ENCODE measurements at regions not wholly inside any gene's neighbourhood (a gene's known extent, or its start where the extent isn't known, plus 50 kb on each side); places are given as distances from the start of the nearest gene placed in this dataset.

DNA sequence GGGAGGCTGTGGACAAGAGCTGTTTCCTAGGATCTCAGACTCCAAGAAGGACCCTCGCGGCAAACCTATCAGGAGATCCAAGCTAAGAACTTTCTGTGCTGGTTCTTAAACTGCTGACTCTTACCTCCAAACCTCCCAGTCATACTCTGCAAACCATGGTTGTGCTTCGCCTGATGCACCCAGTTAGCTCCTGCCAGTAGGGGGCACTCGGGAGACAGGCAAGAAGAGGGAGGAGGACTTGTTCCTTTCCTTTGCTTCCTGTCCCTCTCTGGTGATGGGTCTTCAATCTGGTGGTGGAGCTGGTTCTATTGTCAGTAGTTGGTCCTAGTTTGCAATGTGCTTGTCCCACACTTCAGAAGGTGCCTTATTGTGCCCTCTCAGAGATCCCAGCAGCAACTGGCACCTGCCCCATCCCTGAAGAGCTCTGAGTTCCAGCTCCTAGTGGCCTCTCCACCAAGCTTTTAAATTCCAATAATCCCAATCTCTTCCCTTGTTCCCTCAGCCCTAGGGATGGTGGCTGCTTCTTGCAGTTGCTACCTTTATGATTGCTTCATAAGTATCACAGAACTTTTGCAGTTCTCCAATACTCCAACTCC lies 113.5 kb upstream of the RPL38 start:
- DNase-seq = peak; percentile 10

- no peak for DNase-seq
Observed at GRCh38 chr17:74094651-74095050, 108.8 kb upstream of the RPL38 start.

DNA sequence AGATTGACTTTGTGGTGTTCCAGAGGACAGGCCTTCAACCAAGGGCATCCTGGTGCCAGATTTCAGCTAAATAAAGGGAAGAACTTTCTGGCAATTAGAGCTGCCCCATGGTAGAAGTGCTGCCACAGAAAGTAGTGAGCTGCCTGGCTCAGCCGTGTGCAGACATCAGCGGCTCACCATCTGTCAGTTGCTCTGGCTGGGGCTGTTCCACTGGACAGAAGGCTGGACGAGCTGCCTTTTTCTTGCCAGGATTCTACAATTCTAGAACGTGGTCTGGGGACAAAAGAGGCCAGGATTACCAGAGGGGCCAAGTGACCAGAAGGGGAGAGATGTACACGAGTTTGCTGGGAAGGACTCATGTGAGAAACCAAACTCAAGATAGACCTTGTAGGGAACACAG lies 107.0 kb upstream of the RPL38 start:
- DNase-seq = no peak

DNA sequence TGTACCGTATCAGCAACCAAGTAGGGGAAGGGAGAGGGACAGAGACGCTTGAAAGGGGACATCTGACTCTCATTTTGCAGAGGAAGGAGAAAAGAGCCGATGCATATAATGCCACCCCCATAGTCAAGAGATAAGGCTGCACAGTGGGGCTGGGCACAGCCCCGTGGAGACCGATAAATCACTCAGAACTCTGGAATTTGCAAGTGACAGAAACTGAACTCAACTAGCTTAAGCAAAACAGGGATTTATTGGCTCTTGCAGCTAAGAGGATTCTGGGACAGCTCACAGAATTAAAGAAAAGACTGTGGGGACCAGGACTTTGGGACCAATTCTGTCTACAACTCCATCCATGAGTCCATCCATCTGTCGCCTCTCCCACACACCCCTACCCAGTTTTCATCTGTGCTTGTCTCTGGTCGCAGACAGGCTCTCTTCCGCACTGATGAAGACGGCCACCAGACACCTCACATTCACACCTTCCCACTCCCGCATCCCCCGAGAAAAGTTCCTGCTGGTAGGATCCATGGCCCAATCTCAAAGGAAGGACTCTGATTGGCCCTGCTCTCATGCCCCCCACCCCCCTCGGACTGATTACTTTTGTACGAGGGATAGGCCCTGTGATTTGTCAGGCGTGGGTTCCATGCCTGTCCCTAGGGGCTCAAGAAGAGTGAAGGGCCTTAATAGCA lies 105.9 kb upstream of the RPL38 start:
- no peak for DNase-seq

GRCh38 chr17:74098136-74099024 lies 105.1 kb upstream of the RPL38 start:
- DNase-seq = no peak

DNA sequence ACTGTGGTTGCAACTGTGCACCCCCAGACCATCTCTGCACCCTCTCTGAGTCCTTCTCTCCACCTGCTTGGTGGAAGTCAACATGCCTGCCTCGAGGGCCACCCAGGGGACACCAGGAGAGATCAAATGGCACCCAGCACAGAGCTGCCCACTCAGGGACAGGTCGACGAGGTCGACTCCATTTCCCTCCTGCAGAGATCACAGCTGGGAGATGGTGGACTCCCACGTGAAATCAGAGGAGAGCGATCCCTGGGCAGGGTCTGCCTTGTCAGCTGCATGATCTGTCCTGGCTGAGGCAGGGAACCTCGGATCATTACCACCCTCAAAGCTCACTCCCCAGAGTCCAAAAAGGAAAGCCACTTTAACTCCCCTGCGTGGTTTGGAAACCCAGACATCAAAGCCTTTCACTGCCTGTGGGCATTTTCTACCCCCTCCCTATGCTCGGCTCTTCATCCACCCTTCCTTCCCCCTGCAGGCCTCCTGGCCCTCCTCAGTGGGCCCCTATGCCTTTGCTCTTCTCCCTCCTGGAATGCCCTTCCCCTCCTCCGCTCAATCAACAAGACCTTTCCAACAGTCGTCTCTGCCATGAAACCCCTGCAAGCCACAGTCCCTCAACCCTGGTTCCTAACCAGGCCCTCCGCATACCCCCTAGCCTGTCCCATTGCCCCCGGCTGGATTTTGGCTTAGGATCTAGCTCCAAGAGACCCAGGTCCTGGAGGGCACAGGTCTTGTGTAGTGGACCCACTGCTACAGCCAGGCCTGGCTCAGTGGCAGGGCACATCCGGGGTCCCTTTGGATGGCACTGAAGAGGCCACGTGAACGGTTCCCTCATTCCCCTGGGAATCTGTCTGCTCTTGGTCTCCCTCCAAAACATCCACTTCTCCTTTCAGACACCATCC lies 103.8 kb upstream of the RPL38 start:
- DNase-seq = no peak

DNA sequence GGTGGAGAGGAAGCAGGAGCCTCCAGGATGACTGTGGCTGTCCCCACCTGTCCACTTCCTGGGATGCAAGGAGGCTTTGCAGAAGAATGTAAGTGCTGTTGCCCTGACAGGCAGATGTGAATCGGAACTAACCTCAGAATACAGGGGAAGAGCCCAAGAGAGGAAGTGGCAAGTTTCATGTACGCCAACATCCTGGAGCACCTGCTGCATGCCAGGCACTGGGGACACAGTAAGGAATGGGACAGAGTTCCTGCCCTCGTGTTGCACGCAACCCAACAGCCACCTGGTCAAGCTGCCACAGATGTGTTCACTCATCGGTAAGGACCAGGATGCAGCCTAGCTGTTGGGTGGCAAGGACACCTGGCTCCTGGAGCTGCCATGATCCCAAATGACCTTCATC lies 98.6 kb upstream of the RPL38 start:
- no peak for DNase-seq

DNA sequence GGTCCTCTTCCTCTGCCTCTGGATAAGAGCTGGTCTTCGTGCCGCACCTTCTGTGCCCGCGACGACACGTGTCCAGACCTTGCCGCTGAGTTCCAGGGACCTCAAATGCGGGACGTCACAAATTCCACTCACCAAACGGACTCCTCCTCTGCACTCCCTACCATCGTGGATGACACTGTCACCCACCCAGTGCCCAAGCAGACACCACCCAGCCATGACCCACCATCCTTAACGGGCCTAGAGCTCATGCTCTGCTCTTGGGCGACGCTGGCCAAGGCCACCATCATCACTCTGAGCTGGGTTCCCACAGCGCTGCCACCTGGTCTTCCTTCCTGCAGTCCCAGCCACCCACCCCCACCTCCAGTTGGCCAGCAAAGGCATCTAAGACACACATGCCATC lies 96.4 kb upstream of the RPL38 start:
- DNase-seq = no peak

DNA sequence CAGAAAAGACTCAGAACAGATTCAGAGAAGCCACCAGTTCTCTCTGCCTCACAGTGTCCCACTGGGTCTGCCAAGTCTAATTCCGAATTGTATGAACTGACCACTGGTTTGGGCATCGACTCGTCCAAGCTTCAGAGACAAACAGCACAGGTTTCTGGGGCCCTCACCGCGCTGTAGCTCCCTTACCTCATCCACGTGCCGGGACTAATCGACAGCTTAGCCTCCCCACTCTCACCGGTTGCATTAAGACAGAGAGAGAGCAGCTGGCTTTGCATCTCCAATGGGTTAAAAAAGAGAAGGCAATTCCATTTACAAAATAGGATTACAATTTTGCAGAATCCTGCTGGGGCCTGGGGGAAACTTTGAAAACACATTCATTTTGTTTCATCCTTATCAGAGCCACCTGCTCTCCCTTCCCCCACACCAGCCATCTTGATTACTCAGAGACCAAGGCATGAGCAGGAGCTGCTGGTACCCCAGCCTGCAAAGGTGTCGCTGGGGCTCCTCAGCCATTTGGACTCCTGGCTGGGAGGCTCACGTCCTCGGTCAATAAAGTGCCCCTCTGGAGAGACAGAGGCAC lies 95.3 kb upstream of the RPL38 start:
- DNase-seq = no peak

GRCh38 chr17:74110467-74110866 lies 93.0 kb upstream of the RPL38 start:
- DNase-seq = no peak

DNA sequence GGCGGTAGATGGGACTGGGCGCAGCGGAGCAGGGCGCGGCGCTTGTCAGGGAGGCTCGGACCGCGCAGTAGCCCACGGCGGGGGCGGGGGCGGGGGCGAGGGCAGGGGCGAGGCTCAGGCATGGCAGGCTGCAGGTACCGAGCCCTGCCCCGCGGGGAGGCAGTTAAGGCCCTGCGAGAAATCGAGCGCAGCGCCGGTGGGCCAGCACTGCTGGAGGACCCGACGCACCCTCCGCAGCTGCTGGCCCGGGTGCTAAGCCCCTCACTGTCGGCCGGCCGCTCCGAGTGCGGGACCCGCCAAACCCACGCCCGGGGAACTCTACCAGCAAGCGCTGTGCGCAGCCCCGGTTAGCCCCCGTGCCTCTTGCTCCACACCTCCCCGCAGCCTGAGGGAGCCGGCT lies 90.2 kb upstream of the RPL38 start:
- DNase-seq = no peak

- DNase-seq = no peak
Observed at GRCh38 chr17:74113952-74114351, 89.5 kb upstream of the RPL38 start.

GRCh38 chr17:74114881-74115470 lies 88.5 kb upstream of the RPL38 start:
- DNase-seq = no peak

DNA sequence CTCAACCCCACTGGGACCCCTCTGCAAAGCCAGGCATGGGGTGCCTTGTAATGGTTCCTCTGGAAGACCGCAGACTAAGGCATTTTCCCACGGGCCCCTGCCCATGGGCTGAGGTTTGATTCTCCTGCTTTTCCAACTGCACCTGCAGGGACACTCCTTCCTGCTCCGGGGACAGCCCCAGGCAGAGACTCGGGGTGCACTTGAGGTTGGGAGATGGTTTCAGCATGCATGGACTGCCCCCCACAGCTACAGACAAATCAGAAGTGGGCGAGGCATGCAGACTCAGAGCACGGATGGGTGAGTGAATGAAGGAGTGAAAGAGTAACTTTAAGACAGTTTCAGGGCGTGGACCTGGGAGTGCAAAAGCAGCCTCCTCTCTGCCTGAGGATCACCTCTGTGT lies 87.9 kb upstream of the RPL38 start:
- DNase-seq = no peak

DNA sequence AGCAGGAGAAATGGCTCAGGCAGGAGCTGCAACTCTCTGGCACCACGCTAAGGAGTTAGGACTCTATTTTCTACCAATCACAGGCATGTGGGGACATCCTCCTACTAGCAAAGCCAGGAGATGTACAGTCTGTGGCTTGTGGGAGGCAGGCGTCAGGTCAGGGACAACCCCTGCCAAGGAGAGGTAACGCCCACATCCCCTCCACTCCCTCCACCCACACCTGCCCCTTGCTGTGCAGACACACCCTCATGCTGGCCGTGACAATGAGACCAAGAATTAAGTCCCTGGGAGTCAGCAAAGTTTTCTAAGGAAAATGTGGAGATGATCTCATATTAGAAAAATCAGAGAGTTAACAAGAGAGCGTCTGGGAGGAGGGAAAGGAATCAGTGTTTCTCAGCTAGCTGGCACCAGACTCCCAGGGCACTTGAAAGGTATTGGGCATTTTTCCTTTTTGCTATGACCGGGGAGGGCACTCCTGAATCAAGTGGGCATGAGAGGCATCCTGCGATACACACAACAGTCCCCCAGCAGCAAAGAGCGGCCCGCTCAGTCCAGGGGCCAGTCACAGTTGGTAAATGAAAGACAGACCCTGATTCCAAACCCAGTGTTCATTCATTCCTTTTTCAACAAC lies 87.3 kb upstream of the RPL38 start:
- DNase-seq = no peak

- no peak for DNase-seq
Observed at GRCh38 chr17:74117087-74117698, 86.3 kb upstream of the RPL38 start.

- DNase-seq = no peak
Observed at GRCh38 chr17:74117999-74118421, 85.5 kb upstream of the RPL38 start.

GRCh38 chr17:74118504-74118903 lies 85.0 kb upstream of the RPL38 start:
- DNase-seq = no peak

GRCh38 chr17:74119049-74119580 lies 84.4 kb upstream of the RPL38 start:
- DNase-seq = no peak

- no peak for DNase-seq
Observed at GRCh38 chr17:74119965-74120364, 83.5 kb upstream of the RPL38 start.

- no peak for DNase-seq
Observed at GRCh38 chr17:74123350-74123749, 80.1 kb upstream of the RPL38 start.

Data from T-helper 9 cell (primary cell).